ENCODE measurements at regions not wholly inside any gene's neighbourhood (a gene's known extent, or its start where the extent isn't known, plus 50 kb on each side); places are given as distances from the start of the nearest gene placed in this dataset.

DNA sequence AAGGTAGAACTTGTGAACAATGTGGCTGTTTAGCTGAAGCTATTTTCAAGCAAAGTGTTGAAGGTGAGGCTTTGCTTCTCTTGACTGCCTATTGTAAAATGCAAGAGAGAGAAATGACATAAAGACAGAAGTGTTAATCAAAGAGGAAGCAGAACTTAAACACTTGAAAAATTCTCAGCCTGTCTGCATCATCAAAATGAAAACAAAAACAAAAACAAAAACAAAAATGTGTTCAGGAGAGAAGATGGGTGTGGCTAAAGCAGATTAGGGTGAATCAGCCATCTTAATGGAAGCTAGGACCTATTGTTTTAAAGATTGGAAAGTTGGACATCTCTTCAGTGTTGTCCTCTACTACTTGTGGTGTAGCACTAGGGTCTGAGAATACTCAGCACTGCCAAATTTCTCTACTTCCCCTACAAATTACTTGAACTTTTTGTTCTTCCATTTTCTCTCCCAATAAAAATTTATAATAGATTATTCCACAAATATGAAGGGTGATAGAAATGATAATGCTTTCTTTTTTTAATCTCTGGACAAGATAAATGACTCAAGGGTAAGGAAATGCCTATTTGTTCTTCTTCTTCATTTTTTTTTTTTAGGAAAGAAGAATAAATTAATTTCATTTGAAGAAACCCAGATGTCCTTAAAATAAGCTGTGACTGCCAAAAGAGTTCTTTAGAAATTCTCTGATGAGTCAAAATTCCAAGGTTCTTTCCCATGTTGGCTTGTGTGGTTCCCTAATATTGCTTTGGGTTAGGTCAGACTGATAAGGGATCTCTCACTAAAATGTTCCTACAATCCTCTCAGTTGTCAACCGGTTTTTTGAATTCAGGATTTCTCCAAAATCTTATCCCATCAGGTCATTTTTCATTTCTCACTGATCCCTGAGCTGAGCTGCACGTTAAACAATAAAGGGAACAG, 571.2 kb upstream of the ZEB2 start:
- Histone ChIP-seq H3K4me3 (ENCODE audit: low read depth, low read length) (no peak overlapping the region; the same call in 1 of the 2 replicates), H3K4me1 (ENCODE audit: control insufficient read depth, insufficient read depth, low read length, unreplicated experiment) (peaks cover 39% of the 10 kb centered on the region), H3K79me2 (ENCODE audit: control insufficient read depth, insufficient read depth, low read length, unreplicated experiment) (no peaks in the 10 kb centered on the region), H2AFZ (ENCODE audit: low read length, unreplicated experiment) (no peak overlapping the region), H3K27ac (ENCODE audit: low read depth, low read length) (peak overlapping the region; percentile 60), H3K27me3 (ENCODE audit: insufficient read depth, low read length) (no peaks in the 10 kb centered on the region), H3K36me3 (ENCODE audit: insufficient read depth, low read length) (no peaks in the 10 kb centered on the region)

DNA sequence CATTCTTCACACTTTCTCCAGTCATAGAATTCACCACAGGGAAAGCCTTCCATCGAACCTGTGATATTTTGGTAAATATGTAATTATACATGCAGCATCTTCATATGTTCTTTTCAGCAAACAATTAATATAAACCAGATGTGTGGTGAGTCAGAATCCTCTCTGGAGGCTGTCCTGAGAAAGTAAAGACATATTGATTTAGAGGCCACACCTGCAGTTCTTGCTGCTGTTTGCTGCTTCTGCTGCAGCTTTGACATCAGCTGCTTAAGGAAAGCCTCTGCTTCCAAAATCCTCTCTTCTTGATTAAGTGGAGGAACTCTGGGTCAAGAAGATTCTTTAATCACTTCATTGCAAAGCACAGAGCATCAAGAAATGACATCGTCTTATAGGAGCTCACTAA, 568.8 kb upstream of the ZEB2 start:
- no peaks in the 10 kb centered on the region for H3K79me2 ChIP-seq (ENCODE audit: control insufficient read depth, insufficient read depth, low read length, unreplicated experiment)
- H3K4me3 ChIP-seq (ENCODE audit: low read depth, low read length): no peak overlapping the region
- no peak overlapping the region for H3K27ac ChIP-seq (ENCODE audit: low read depth, low read length)
- peaks cover 23% of the 10 kb centered on the region for H3K4me1 ChIP-seq (ENCODE audit: control insufficient read depth, insufficient read depth, low read length, unreplicated experiment)
- no peak overlapping the region for H2AFZ ChIP-seq (ENCODE audit: low read length, unreplicated experiment)
- H3K36me3 ChIP-seq (ENCODE audit: insufficient read depth, low read length): no peaks in the 10 kb centered on the region
- no peaks in the 10 kb centered on the region for H3K27me3 ChIP-seq (ENCODE audit: insufficient read depth, low read length)

DNA sequence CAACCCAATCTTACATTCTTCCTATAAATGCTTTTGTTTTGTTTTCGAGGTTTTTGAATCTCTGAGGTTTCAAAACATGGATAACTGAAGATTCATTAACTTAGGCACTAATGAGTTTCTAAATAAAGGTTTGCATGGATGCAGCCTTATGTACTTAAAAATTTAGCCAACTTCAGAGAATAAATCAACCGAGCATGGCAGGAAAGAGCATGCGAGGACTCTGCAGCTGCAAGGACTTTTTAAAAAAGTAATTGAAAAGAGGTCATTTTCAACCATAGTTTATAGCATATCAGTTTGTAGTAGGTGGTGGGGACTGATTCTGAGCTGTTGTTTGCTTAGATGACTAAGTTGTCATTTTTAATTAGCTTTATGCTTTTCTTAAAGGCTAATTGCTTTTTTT, 567.0 kb upstream of the ZEB2 start:
- H3K79me2 ChIP-seq (ENCODE audit: control insufficient read depth, insufficient read depth, low read length, unreplicated experiment): no peaks in the 10 kb centered on the region
- H3K36me3 ChIP-seq (ENCODE audit: insufficient read depth, low read length): no peaks in the 10 kb centered on the region
- no peaks in the 10 kb centered on the region for H3K27me3 ChIP-seq (ENCODE audit: insufficient read depth, low read length)
- H3K4me3 ChIP-seq (ENCODE audit: low read depth, low read length): no peak overlapping the region
- H3K4me1 ChIP-seq (ENCODE audit: control insufficient read depth, insufficient read depth, low read length, unreplicated experiment): peaks cover 17% of the 10 kb centered on the region
- no peak overlapping the region for H3K27ac ChIP-seq (ENCODE audit: low read depth, low read length)
- no peak overlapping the region for H2AFZ ChIP-seq (ENCODE audit: low read length, unreplicated experiment)

DNA sequence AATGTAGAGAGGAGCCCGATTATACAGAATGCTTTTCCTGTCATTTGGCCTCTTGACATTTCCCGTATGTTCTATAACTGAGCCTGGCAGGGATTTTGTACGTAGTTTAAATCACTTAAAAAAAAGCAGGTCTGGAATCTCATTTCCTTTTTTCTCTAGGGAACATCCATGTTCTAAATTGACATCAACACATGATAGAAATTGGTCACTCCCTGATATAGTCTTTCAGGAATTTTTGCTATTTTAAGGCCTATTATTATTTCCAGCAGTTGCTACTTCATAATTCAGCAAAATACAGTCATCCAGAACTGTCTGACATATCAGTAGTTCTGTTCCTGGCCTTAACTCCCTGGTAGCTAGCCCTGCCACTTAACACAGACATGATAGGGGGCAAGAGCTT, 565.7 kb upstream of the ZEB2 start:
- Histone ChIP-seq H3K27me3 (ENCODE audit: insufficient read depth, low read length) (no peaks in the 10 kb centered on the region), H2AFZ (ENCODE audit: low read length, unreplicated experiment) (no peak overlapping the region), H3K79me2 (ENCODE audit: control insufficient read depth, insufficient read depth, low read length, unreplicated experiment) (no peaks in the 10 kb centered on the region), H3K4me1 (ENCODE audit: control insufficient read depth, insufficient read depth, low read length, unreplicated experiment) (peaks cover 6% of the 10 kb centered on the region), H3K36me3 (ENCODE audit: insufficient read depth, low read length) (no peaks in the 10 kb centered on the region), H3K4me3 (ENCODE audit: low read depth, low read length) (no peak overlapping the region), H3K27ac (ENCODE audit: low read depth, low read length) (no peak overlapping the region)

DNA sequence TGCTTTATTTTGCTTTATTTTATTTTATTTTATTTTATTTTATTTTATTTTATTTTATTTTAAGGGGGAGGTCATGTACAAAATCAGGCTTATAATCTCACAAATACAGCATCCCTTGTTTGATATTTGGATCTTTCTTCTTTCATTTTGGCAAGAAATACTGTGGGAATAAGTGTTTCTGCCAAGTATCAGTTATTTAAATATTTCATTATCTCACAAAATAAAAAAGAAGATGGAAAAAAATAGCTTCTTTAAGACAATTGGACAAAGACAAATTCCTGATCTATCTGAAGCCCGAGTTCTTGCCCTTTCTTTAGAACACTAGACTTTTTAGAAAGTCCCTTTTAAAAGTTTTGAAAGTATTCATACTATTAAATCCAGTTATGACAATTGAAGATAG, 560.5 kb upstream of the ZEB2 start:
- H3K36me3 ChIP-seq (ENCODE audit: insufficient read depth, low read length): no peaks in the 10 kb centered on the region
- no peak overlapping the region for H3K4me3 ChIP-seq (ENCODE audit: low read depth, low read length)
- no peaks in the 10 kb centered on the region for H3K79me2 ChIP-seq (ENCODE audit: control insufficient read depth, insufficient read depth, low read length, unreplicated experiment)
- H3K27ac ChIP-seq (ENCODE audit: low read depth, low read length): no peak overlapping the region
- H3K27me3 ChIP-seq (ENCODE audit: insufficient read depth, low read length): no peaks in the 10 kb centered on the region
- H3K4me1 ChIP-seq (ENCODE audit: control insufficient read depth, insufficient read depth, low read length, unreplicated experiment): no peaks in the 10 kb centered on the region
- H2AFZ ChIP-seq (ENCODE audit: low read length, unreplicated experiment): no peak overlapping the region

DNA sequence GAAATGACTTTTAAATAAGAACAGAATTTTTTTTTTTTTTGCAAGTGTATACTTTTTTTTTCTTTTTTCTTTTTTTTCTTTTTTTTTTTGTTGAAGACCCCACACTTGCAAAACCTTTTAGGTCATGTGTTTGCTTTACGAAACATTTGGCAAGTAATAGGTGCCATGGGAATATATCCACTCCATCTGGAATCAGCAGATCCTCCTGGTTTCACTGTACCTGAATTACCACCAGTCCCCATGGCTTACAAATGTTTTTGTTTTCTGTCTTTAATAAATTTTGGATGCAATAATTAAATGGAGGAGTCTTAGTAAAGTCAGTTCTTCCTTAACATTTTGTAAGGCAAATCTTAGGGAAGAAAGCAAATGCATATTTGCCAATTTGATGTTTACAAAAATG, 559.7 kb upstream of the ZEB2 start:
- Histone ChIP-seq H3K79me2 (ENCODE audit: control insufficient read depth, insufficient read depth, low read length, unreplicated experiment) (no peaks in the 10 kb centered on the region), H3K27ac (ENCODE audit: low read depth, low read length) (no peak overlapping the region), H3K4me1 (ENCODE audit: control insufficient read depth, insufficient read depth, low read length, unreplicated experiment) (no peaks in the 10 kb centered on the region), H3K27me3 (ENCODE audit: insufficient read depth, low read length) (no peaks in the 10 kb centered on the region), H2AFZ (ENCODE audit: low read length, unreplicated experiment) (no peak overlapping the region), H3K4me3 (ENCODE audit: low read depth, low read length) (no peak overlapping the region), H3K36me3 (ENCODE audit: insufficient read depth, low read length) (no peaks in the 10 kb centered on the region)

DNA sequence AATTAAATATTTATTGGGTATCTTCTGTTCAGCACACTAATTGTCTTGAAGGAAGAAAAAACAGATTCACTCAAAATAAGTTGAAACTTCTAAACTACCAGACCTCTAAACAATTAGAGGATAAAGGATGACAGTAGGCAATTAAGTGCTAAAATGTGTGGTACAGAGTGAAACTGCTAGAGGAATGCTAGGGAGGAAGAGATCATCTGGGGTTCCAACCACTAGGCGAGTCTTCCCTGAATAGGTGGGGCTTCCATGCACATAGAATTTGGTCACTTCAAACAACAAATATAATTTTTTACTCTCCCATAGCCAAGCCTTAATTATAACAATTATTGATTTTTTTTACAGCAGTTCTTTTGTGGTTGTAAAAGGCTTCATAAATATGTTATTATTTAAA, 559.0 kb upstream of the ZEB2 start:
- Histone ChIP-seq H3K4me3 (ENCODE audit: low read depth, low read length) (no peak overlapping the region), H2AFZ (ENCODE audit: low read length, unreplicated experiment) (no peak overlapping the region), H3K27me3 (ENCODE audit: insufficient read depth, low read length) (no peaks in the 10 kb centered on the region), H3K4me1 (ENCODE audit: control insufficient read depth, insufficient read depth, low read length, unreplicated experiment) (no peaks in the 10 kb centered on the region), H3K27ac (ENCODE audit: low read depth, low read length) (no peak overlapping the region), H3K79me2 (ENCODE audit: control insufficient read depth, insufficient read depth, low read length, unreplicated experiment) (no peaks in the 10 kb centered on the region), H3K36me3 (ENCODE audit: insufficient read depth, low read length) (no peaks in the 10 kb centered on the region)

DNA sequence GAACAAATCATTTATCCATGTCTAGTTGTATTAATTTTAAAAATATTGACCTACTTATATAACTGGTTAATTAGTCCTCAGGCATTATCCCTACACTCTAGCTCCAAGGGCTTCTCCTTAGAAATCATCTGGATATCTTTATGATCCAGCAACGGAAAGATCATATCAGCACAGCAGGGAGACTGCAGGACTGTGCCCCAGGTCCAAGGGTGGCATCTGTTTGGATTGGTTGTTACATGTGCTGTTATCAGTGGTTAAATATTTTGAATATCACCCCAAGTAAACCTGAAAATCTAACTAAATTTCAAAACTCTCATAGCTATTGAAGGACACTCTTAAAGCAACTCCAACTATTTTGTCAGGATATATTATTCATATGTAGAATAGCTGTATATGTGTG, 556.2 kb upstream of the ZEB2 start:
- H3K4me1 ChIP-seq (ENCODE audit: control insufficient read depth, insufficient read depth, low read length, unreplicated experiment): no peaks in the 10 kb centered on the region
- H3K36me3 ChIP-seq (ENCODE audit: insufficient read depth, low read length): no peaks in the 10 kb centered on the region
- H3K4me3 ChIP-seq (ENCODE audit: low read depth, low read length): no peak overlapping the region
- H2AFZ ChIP-seq (ENCODE audit: low read length, unreplicated experiment): no peak overlapping the region
- H3K27ac ChIP-seq (ENCODE audit: low read depth, low read length): no peak overlapping the region
- no peaks in the 10 kb centered on the region for H3K27me3 ChIP-seq (ENCODE audit: insufficient read depth, low read length)
- H3K79me2 ChIP-seq (ENCODE audit: control insufficient read depth, insufficient read depth, low read length, unreplicated experiment): no peaks in the 10 kb centered on the region

DNA sequence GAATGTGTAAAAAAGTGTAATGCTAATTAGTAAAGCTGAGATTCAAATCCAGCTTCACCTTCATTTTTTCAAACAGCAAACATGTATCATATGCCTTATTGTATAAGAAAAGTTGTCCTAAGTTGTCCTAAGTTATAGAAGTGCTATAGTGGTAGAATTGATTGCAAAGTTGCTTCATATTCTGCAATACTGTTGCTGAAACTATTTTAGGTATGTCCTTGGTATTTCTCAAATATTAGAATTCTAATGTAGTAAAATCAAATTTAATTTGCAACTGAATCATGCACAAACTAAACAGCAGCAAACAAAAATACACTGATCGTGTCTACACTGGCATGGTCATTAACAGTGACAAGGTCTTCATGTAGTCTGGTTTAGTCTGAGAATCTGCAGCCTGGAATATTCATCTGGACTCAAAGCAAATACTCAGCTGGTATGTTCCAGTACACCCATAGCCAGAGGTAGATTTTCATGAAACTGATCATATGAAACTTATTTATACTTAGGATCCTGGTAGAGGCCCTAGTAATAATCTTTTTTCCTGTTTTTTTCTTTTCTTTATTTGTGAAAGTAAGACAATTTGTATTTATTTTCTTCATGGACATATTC, 555.6 kb upstream of the ZEB2 start:
- no peaks in the 10 kb centered on the region for H3K4me1 ChIP-seq (ENCODE audit: control insufficient read depth, insufficient read depth, low read length, unreplicated experiment)
- H3K27ac ChIP-seq (ENCODE audit: low read depth, low read length): no peak overlapping the region
- H3K79me2 ChIP-seq (ENCODE audit: control insufficient read depth, insufficient read depth, low read length, unreplicated experiment): no peaks in the 10 kb centered on the region
- H3K36me3 ChIP-seq (ENCODE audit: insufficient read depth, low read length): no peaks in the 10 kb centered on the region
- H3K27me3 ChIP-seq (ENCODE audit: insufficient read depth, low read length): no peaks in the 10 kb centered on the region
- H2AFZ ChIP-seq (ENCODE audit: low read length, unreplicated experiment): no peak overlapping the region
- H3K4me3 ChIP-seq (ENCODE audit: low read depth, low read length): no peak overlapping the region

DNA sequence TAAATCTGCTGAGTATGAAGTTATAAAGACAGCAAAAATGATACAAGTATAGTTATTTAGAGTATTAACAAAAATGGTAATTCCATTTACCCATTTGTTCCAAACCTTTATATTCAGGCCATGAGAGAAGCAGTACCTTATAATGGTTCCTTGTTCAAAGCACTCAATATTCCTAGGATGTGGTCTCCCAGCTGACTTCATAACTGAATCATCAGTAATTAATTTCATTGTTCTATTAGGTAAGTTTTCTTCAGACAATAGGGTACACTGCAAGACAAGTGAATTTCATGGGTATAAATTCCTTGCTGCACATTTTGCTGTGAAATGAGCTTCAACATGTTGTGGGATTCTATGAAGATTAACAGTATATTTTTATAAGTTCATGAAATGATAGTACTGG, 550.8 kb upstream of the ZEB2 start:
- H3K4me1 ChIP-seq (ENCODE audit: control insufficient read depth, insufficient read depth, low read length, unreplicated experiment): no peaks in the 10 kb centered on the region

DNA sequence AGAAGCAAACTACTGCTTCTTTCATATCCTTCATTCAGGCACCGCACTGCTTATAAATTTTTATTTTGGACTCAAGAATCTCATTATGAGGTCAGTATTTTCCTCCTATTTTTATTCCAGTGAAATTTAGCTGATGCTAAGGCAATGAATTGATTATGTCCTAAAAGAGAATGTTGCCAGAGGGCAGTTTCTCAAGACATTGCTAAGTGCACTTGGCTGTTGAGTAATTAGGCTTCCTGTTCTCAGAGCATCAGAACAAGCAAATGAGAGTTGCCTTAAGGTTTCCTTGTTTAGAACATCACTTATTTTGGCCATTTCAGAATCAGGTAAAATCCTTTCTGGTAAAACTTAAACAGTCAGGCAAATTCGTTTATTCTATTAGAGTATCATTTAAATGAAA, 548.6 kb upstream of the ZEB2 start:
- H3K4me3 ChIP-seq (ENCODE audit: low read depth, low read length): no peak overlapping the region
- H3K36me3 ChIP-seq (ENCODE audit: insufficient read depth, low read length): no peaks in the 10 kb centered on the region
- peaks cover 6% of the 10 kb centered on the region for H3K4me1 ChIP-seq (ENCODE audit: control insufficient read depth, insufficient read depth, low read length, unreplicated experiment)
- no peaks in the 10 kb centered on the region for H3K79me2 ChIP-seq (ENCODE audit: control insufficient read depth, insufficient read depth, low read length, unreplicated experiment)
- H3K27me3 ChIP-seq (ENCODE audit: insufficient read depth, low read length): no peaks in the 10 kb centered on the region
- H3K27ac ChIP-seq (ENCODE audit: low read depth, low read length): no peak overlapping the region
- no peak overlapping the region for H2AFZ ChIP-seq (ENCODE audit: low read length, unreplicated experiment)

More for the DNA sequence above, 550.8 kb upstream of the ZEB2 start:
- Histone ChIP-seq H3K4me3 (ENCODE audit: low read depth, low read length) (no peak overlapping the region), H2AFZ (ENCODE audit: low read length, unreplicated experiment) (no peak overlapping the region), H3K79me2 (ENCODE audit: control insufficient read depth, insufficient read depth, low read length, unreplicated experiment) (no peaks in the 10 kb centered on the region), H3K27me3 (ENCODE audit: insufficient read depth, low read length) (no peaks in the 10 kb centered on the region), H3K27ac (ENCODE audit: low read depth, low read length) (no peak overlapping the region), H3K36me3 (ENCODE audit: insufficient read depth, low read length) (no peaks in the 10 kb centered on the region)
